Astrocyte (in vitro differentiated cells and primary cell): ENCODE measurements at regions not wholly inside any gene's neighbourhood (a gene's known extent, or its start where the extent isn't known, plus 50 kb on each side); places are given as distances from the start of the nearest gene placed in this dataset.

Source experiments
- DNase-seq: peaks from one replicate; pipeline ENCODE4 v3.0.0-alpha.2; 2010; ENCODE audit warnings: low read depth
- FAIRE-seq: peaks from 2 replicates; lab custom pipeline; 2011; peaks lifted over from hg19 to GRCh38; lab: Jason Lieb, UNC
- H2AFZ ChIP-seq: 2 replicates; pipeline ENCODE4 v1.6.0; 2012; ENCODE audit warnings: low read depth, low read length, inconsistent platforms
- H3K27ac ChIP-seq: 2 replicates; pipeline ENCODE4 v1.5.1; 2011; ENCODE audit warnings: low read depth, low read length, inconsistent platforms
- H3K27me3 ChIP-seq: 2 replicates; pipeline ENCODE4 v1.6.0; 2011; ENCODE audit warnings: low read length, inconsistent platforms; ENCODE audit not compliant: insufficient read depth
- H3K36me3 ChIP-seq: 2 replicates; pipeline ENCODE4 v1.5.1; 2011; ENCODE audit warnings: low read length, inconsistent platforms; ENCODE audit not compliant: insufficient read depth
- H3K4me1 ChIP-seq: 2 replicates; pipeline ENCODE4 v1.5.1; 2011; ENCODE audit warnings: low read length, inconsistent platforms; ENCODE audit not compliant: insufficient read depth
- H3K4me2 ChIP-seq: 2 replicates; pipeline ENCODE4 v1.6.0; 2012; ENCODE audit warnings: low read length, inconsistent platforms
- H3K4me3 ChIP-seq: 2 replicates; pipeline ENCODE4 v1.5.1; 2011; ENCODE audit warnings: low read depth, mild to moderate bottlenecking, low read length, inconsistent platforms; ENCODE audit not compliant: insufficient read depth
- H3K79me2 ChIP-seq: 2 replicates; pipeline ENCODE4 v1.6.0; 2012; ENCODE audit warnings: mild to moderate bottlenecking, low read length, inconsistent platforms; ENCODE audit not compliant: insufficient read depth
- H3K9ac ChIP-seq: 2 replicates; pipeline ENCODE4 v1.6.0; 2012; ENCODE audit warnings: mild to moderate bottlenecking, low read length, inconsistent platforms
- H3K9me3 ChIP-seq: 2 replicates; pipeline ENCODE4 v1.5.1; 2012; ENCODE audit warnings: low read depth, mild to moderate bottlenecking, low read length, inconsistent platforms; ENCODE audit not compliant: insufficient read depth
- H4K20me1 ChIP-seq: 2 replicates; pipeline ENCODE4 v1.6.0; 2012; ENCODE audit warnings: low read length, inconsistent platforms; ENCODE audit not compliant: insufficient read depth
- H3K27ac Mint-ChIP-seq: one replicate; pipeline ENCODE4 v1.8.0; 2021; ENCODE audit warnings: mild to moderate bottlenecking, mixed read lengths; ENCODE audit not compliant: unreplicated experiment
- H3K27me3 Mint-ChIP-seq: one replicate; pipeline ENCODE4 v1.8.0; 2021; ENCODE audit warnings: low read depth, mixed read lengths; ENCODE audit not compliant: unreplicated experiment
- H3K36me3 Mint-ChIP-seq: one replicate; pipeline ENCODE4 v1.8.0; 2021; ENCODE audit warnings: low read depth, mixed read lengths; ENCODE audit not compliant: unreplicated experiment
- H3K4me1 Mint-ChIP-seq: one replicate; pipeline ENCODE4 v1.8.0; 2021; ENCODE audit warnings: low read depth, mixed read lengths; ENCODE audit not compliant: unreplicated experiment
- H3K4me3 Mint-ChIP-seq: one replicate; pipeline ENCODE4 v1.8.0; 2021; ENCODE audit warnings: mild to moderate bottlenecking, moderate library complexity, mixed read lengths; ENCODE audit not compliant: unreplicated experiment
- H3K9me3 Mint-ChIP-seq: one replicate; pipeline ENCODE4 v1.8.0; 2021; ENCODE audit warnings: mild to moderate bottlenecking, mixed read lengths; ENCODE audit not compliant: unreplicated experiment
- CTCF ChIP-seq: IDR thresholded peaks from 2 replicates; pipeline ENCODE4 v1.5.1; 2011; ENCODE audit warnings: low read depth, mild to moderate bottlenecking, inconsistent platforms, low read length, moderate library complexity; ENCODE audit not compliant: insufficient read depth
- EZH2 ChIP-seq: IDR thresholded peaks from 2 replicates; pipeline ENCODE4 v1.6.1; 2012; ENCODE audit warnings: mild to moderate bottlenecking, low read length, inconsistent platforms; ENCODE audit not compliant: insufficient read depth

DNA sequence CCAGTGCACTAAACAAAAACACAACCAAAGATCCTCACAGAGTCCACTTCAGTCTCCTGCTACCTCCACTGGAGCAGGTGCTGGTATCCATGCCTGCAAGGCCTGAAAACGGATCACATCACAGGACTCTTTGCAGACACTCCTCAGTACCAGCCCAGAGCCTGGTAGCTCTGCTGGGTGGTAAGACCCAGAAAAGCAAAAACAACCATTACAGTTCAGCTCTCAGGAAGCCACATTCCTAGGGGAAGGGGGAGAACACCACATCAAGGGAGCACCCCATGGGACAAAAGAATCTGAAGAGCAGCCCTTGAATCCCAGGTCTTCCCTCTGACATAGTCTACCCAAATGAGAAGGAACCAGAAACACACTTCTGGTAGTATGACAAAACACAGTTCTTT is 52.5 kb upstream of the PFN2 start:
- Histone ChIP-seq H2AFZ (no peak overlapping the region), H3K36me3 (no peaks in the 10 kb centered on the region), H3K9ac (no peak overlapping the region), H3K27ac (no peak overlapping the region), H3K9me3 (no peaks in the 10 kb centered on the region), H4K20me1 (no peaks in the 10 kb centered on the region), H3K4me1 (peaks cover 18% of the 10 kb centered on the region), H3K4me3 (no peak overlapping the region), H3K4me2 (no peak overlapping the region), H3K27me3 (no peaks in the 10 kb centered on the region), H3K79me2 (no peaks in the 10 kb centered on the region)
- Mint-ChIP-seq H3K36me3 (peaks cover 3% of the 10 kb centered on the region), H3K27me3 (no peaks in the 10 kb centered on the region), H3K4me3 (no peak overlapping the region), H3K9me3 (peaks cover 26% of the 10 kb centered on the region), H3K27ac (peak overlapping the region; percentile 91), H3K4me1 (peaks cover 30% of the 10 kb centered on the region)
- DNase-seq (no peak), FAIRE-seq (no peak)
- TF ChIP-seq EZH2 (no peak), CTCF (no peak)

DNA sequence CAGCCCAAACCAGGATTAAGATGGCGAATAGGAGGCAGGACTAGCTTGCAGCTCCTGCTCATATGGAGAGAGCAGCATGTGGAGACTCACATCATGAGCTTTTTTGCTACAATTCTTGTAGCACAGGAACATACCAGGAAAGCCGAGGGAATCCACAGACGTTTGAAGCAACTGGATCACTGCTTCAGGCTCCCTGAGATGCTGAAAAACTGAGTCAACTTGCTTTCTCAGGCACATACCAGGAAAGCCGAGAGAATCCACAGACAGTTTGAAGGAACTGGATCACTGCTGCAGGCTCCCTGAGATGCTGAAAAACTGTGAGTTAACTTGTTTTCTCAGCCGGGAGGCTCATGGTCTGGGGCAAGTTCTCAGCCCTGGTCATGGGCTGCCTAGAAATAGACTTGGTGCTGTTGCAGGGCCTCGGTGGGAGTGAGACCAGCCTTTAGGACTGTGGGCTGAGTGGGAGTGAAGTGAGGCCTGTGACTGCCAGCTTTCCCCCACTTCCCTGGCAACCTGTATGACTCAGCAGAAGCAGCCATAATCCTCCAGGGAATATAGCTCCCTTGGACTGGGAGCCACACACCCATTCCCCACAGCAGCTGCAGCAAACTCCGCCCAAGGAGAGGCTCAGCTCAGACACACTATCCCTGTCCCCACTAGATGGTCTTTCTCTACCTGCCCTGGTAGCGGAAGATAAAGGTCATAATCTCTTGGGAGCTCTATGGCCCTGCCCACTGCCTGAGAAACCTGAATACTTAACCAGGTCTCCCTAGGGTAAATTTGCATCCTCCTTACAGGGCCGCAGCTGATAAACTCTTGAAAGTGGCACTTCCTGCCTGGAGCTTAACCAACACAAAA is 51.9 kb upstream of the PFN2 start:
- Histone ChIP-seq H3K27ac (no peak overlapping the region), H3K9me3 (no peaks in the 10 kb centered on the region), H3K27me3 (no peaks in the 10 kb centered on the region), H3K4me3 (no peak overlapping the region), H2AFZ (peak overlapping the region; percentile 28), H3K4me1 (peaks cover 18% of the 10 kb centered on the region), H3K79me2 (no peaks in the 10 kb centered on the region), H4K20me1 (no peaks in the 10 kb centered on the region), H3K9ac (no peak overlapping the region), H3K4me2 (no peak overlapping the region), H3K36me3 (no peaks in the 10 kb centered on the region)
- H3K4me1 Mint-ChIP-seq, result peaks cover 30% of the 10 kb centered on the region
- H3K4me3 Mint-ChIP-seq, result no peak overlapping the region
- peaks cover 24% of the 10 kb centered on the region for H3K9me3 Mint-ChIP-seq
- peak; percentile 30 for DNase-seq
- FAIRE-seq, result no peak
- H3K27me3 Mint-ChIP-seq, result no peaks in the 10 kb centered on the region
- TF ChIP-seq EZH2, result no peak
- no peak for TF ChIP-seq CTCF
- peak overlapping the region; percentile 91 for H3K27ac Mint-ChIP-seq
- H3K36me3 Mint-ChIP-seq, result peaks cover 3% of the 10 kb centered on the region

- H3K9me3 ChIP-seq, result no peaks in the 10 kb centered on the region
- Mint-ChIP-seq H3K27me3 (no peaks in the 10 kb centered on the region), H3K9me3 (peaks cover 21% of the 10 kb centered on the region), H3K4me1 (peaks cover 34% of the 10 kb centered on the region), H3K27ac (peak overlapping the region; percentile 50), H3K4me3 (no peak overlapping the region), H3K36me3 (no peaks in the 10 kb centered on the region)
- FAIRE-seq (peak; percentile 87), DNase-seq (peak; percentile 70)
- no peaks in the 10 kb centered on the region for H3K36me3 ChIP-seq
- no peak overlapping the region for H2AFZ ChIP-seq
- no peaks in the 10 kb centered on the region for H3K27me3 ChIP-seq
- peaks cover 18% of the 10 kb centered on the region for H3K4me1 ChIP-seq
- no peaks in the 10 kb centered on the region for H4K20me1 ChIP-seq
- H3K4me2 ChIP-seq, result peak overlapping the region; percentile 14
- H3K9ac ChIP-seq, result no peak overlapping the region
- TF ChIP-seq EZH2, result no peak
- TF ChIP-seq CTCF, result no peak
- H3K79me2 ChIP-seq, result no peaks in the 10 kb centered on the region
- no peak overlapping the region for H3K4me3 ChIP-seq
- H3K27ac ChIP-seq, result no peak overlapping the region
Observed at GRCh38 chr3:150020527-150020926, 49.8 kb upstream of the PFN2 start.
